HCT116 (cell line): ENCODE measurements at regions not wholly inside any gene's neighbourhood (a gene's known extent, or its start where the extent isn't known, plus 50 kb on each side); places are given as distances from the start of the nearest gene placed in this dataset.

ENCODE experiments used
- ATAC-seq: fragments of 200-7000 bp; cut with Tn5 transposase; 2 replicates; pipeline ENCODE4 v1.9.1; 2020; ENCODE audit warnings: mild to moderate bottlenecking, moderate library complexity
- BruUV-seq: library from RNA; stranded (reverse); fragments of 400-500 nt; replicated peaks from 2 replicates; lab custom pipeline; 2021; lab: Mats Ljungman, UMichigan
- CTCF ChIA-PET: fragments of 300-600 bp; sonication (Branson Sonifier 250); formaldehyde crosslinking; loops from one replicate; lab custom pipeline; 2021; ENCODE audit warnings: antibody characterized with exemption; lab: Charles Lee
- POLR2A ChIA-PET: fragments of 300-600, 350-600 bp; sonication (Branson Sonifier 250); formaldehyde crosslinking; loops from one replicate; lab custom pipeline; 2021; ENCODE audit warnings: antibody characterized with exemption; lab: Charles Lee
- RAD21 ChIA-PET, 2 experiments: fragments of 300-600 bp; sonication (Branson Sonifier 250); formaldehyde crosslinking; loops; one replicate each; lab custom pipeline; 2023; ENCODE audit warnings: low total read pairs in 2 of 2; ENCODE audit not compliant: uncharacterized antibody in 2 of 2, unreplicated experiment in 2 of 2, low non-redundant PET in 1 of 2; lab: Charles Lee
- DNase-seq: peaks from one replicate; pipeline ENCODE4 v3.0.0-alpha.2; 2010; ENCODE audit warnings: low read depth, low spot score
- H2AFZ ChIP-seq: fragments of 200-600 bp; shearing (Covaris generic), sonication (generic); 2 replicates; pipeline ENCODE4 v1.6.1; 2017; ENCODE audit warnings: low read depth, mixed run types, mixed read lengths, antibody characterized with exemption, low read length; ENCODE audit not compliant: poor library complexity, severe bottlenecking
- H3K27ac ChIP-seq: 2 replicates; pipeline ENCODE4 v1.5.1; 2012; ENCODE audit warnings: low read depth, low read length
- H3K27me3 ChIP-seq: fragments of 200-600 bp; sonication (generic); 2 replicates; pipeline ENCODE4 v1.6.1; 2016; ENCODE audit warnings: mixed run types, low read length, mixed read lengths; ENCODE audit not compliant: insufficient read depth
- H3K36me3 ChIP-seq, 2 experiments: fragments of 200-500 bp in 1 of 2; fragments of 200-600 bp in 1 of 2; sonication (Bioruptor generic) in 1 of 2; sonication (generic) in 1 of 2; 2 replicates each; pipeline versions ENCODE4 v1.5.1 to v1.6.1; 2014 to 2016; ENCODE audit warnings: low read length in 2 of 2, inconsistent platforms in 1 of 2, mixed read lengths in 1 of 2, mixed run types in 1 of 2; ENCODE audit not compliant: insufficient read depth in 2 of 2, control insufficient read depth in 1 of 2
- H3K4me1 ChIP-seq, 2 experiments: fragments of 200-600 bp in 1 of 2; sonication (generic) in 1 of 2; 2 replicates each; pipeline versions ENCODE4 v1.5.1 to v1.6.1; 2012 to 2017; ENCODE audit warnings: low read length in 2 of 2, inconsistent platforms in 1 of 2, mild to moderate bottlenecking in 1 of 2, mixed read lengths in 1 of 2, mixed run types in 1 of 2, moderate library complexity in 1 of 2; ENCODE audit not compliant: insufficient read depth in 2 of 2, control insufficient read depth in 1 of 2
- H3K4me2 ChIP-seq: fragments of 200-600 bp; sonication (generic); 2 replicates; pipeline ENCODE4 v1.6.1; 2017; ENCODE audit warnings: mixed run types, low read length, mixed read lengths
- H3K4me3 ChIP-seq, 2 experiments: fragments of 200-600 bp in 1 of 2; sonication (generic) in 1 of 2; replicated peaks in 1 of 2; 2 replicates each; pipeline ENCODE4 v1.5.1; 2011 to 2016; ENCODE audit warnings: low read length in 2 of 2, control low read depth in 1 of 2, low read depth in 1 of 2, mild to moderate bottlenecking in 1 of 2, mixed read lengths in 1 of 2, mixed run types in 1 of 2
- H3K79me2 ChIP-seq: fragments of 200-600 bp; sonication (generic); 2 replicates; pipeline ENCODE4 v1.6.1; 2017; ENCODE audit warnings: mild to moderate bottlenecking, mixed run types, low read length, moderate library complexity, mixed read lengths; ENCODE audit not compliant: insufficient read depth
- H3K9ac ChIP-seq: fragments of 200-600 bp; sonication (generic); 2 replicates; pipeline ENCODE4 v1.6.1; 2016; ENCODE audit warnings: low read length, mixed read lengths
- H3K9me2 ChIP-seq: fragments of 200-600 bp; sonication (generic), shearing (Covaris generic); 2 replicates; pipeline ENCODE4 v1.6.1; 2017; ENCODE audit warnings: mixed run types, mild to moderate bottlenecking, moderate library complexity; ENCODE audit not compliant: insufficient read depth
- H3K9me3 ChIP-seq, 2 experiments: fragments of 200-500 bp in 1 of 2; fragments of 200-600 bp in 1 of 2; sonication (Bioruptor generic) in 1 of 2; sonication (generic) in 1 of 2; 2 replicates each; pipeline ENCODE4 v1.6.1; 2014 to 2017; ENCODE audit warnings: low read length in 2 of 2, mixed read lengths in 2 of 2, inconsistent platforms in 1 of 2, low read depth in 1 of 2, mild to moderate bottlenecking in 1 of 2, mixed run types in 1 of 2, moderate library complexity in 1 of 2; ENCODE audit not compliant: control insufficient read depth in 1 of 2, insufficient read depth in 1 of 2
- H4K20me1 ChIP-seq: fragments of 200-600 bp; sonication (generic), shearing (Covaris generic); 2 replicates; pipeline ENCODE4 v1.6.1; 2017; ENCODE audit warnings: mixed run types, mild to moderate bottlenecking, moderate library complexity; ENCODE audit not compliant: insufficient read depth
- ATF3 ChIP-seq: IDR thresholded peaks from 2 replicates; pipeline ENCODE4 v1.6.1; 2012
- CEBPB ChIP-seq: IDR thresholded peaks from 2 replicates; pipeline ENCODE4 v1.6.1; 2012; ENCODE audit warnings: low read depth
- EGR1 ChIP-seq: IDR thresholded peaks from 2 replicates; pipeline ENCODE4 v1.6.1; 2012; ENCODE audit warnings: low read depth
- ELF1 ChIP-seq: IDR thresholded peaks from 2 replicates; pipeline ENCODE4 v1.6.1; 2012; ENCODE audit warnings: low read depth, borderline replicate concordance
- EZH2 ChIP-seq: fragments of 200-600 bp; sonication (generic); IDR thresholded peaks from 2 replicates; pipeline ENCODE4 v1.6.1; 2017; ENCODE audit warnings: antibody characterized with exemption, mixed run types
- EZH2phosphoT487 ChIP-seq: fragments of 200-600 bp; IDR thresholded peaks from 2 replicates; pipeline ENCODE4 v1.6.1; 2018; ENCODE audit warnings: antibody characterized with exemption, borderline replicate concordance
- JUND ChIP-seq: IDR thresholded peaks from 2 replicates; pipeline ENCODE4 v1.6.1; 2012
- MAX ChIP-seq: IDR thresholded peaks from 2 replicates; pipeline ENCODE4 v1.6.1; 2012
- POLR2A ChIP-seq: IDR thresholded peaks from 2 replicates; pipeline ENCODE4 v1.7.0; 2011; ENCODE audit warnings: borderline replicate concordance; ENCODE audit not compliant: insufficient read depth, insufficient read length; ENCODE audit errors: extremely low read depth
- POLR2AphosphoS5 ChIP-seq: IDR thresholded peaks from 2 replicates; pipeline ENCODE4 v1.6.1; 2011; ENCODE audit warnings: mild to moderate bottlenecking, low read depth, low read length, moderate library complexity
- RAD21 ChIP-seq: IDR thresholded peaks from 2 replicates; pipeline ENCODE4 v1.6.1; 2012; ENCODE audit warnings: low read depth, mild to moderate bottlenecking
- TCF7L2 ChIP-seq: IDR thresholded peaks from 2 replicates; pipeline ENCODE4 v1.7.0; 2011; ENCODE audit warnings: borderline replicate concordance, inconsistent platforms; ENCODE audit not compliant: insufficient read depth, insufficient read length; ENCODE audit errors: extremely low read depth
- ZBTB33 ChIP-seq: IDR thresholded peaks from 2 replicates; pipeline ENCODE4 v1.6.1; 2011; ENCODE audit warnings: mild to moderate bottlenecking, low read length, moderate library complexity; ENCODE audit not compliant: insufficient replicate concordance; ENCODE audit errors: extremely low read depth
- ZFX ChIP-seq: fragments of 450-650 bp; IDR thresholded peaks from 2 replicates; pipeline ENCODE4 v1.6.1; 2017
- ZNF274 ChIP-seq: fragments of 200-500 bp; sonication (Bioruptor generic); IDR thresholded peaks from 2 replicates; pipeline ENCODE4 v1.6.1; 2014; ENCODE audit warnings: mild to moderate bottlenecking, low read depth, low read length, inconsistent platforms
- intact Hi-C: fragments of 100-400 bp; cut with micrococcal nuclease; formaldehyde crosslinking; loops from 2 replicates; pipeline ENCODE4 v1.10.0; 2022
- TF ChIP-seq, protein P1 (sequence below), 3 experiments: fragments of 200-600 bp in 1 of 3; sonication (generic) in 1 of 3; IDR thresholded peaks in 2 of 3; conservative IDR thresholded peaks in 1 of 3; 2 replicates each; pipeline ENCODE4 v1.5.1; 2012 to 2017; ENCODE audit warnings: low read depth in 2 of 3, low read length in 2 of 3, antibody characterized with exemption in 1 of 3, borderline replicate concordance in 1 of 3, control low read depth in 1 of 3, mild to moderate bottlenecking in 1 of 3, mixed read lengths in 1 of 3, mixed run types in 1 of 3, moderate library complexity in 1 of 3; ENCODE audit not compliant: insufficient read depth in 1 of 3

GRCh38 chr1:105678334-105678733 lies 1378.1 kb upstream of the PRMT6 start:
- Histone ChIP-seq H3K9me2 (no peaks in the 10 kb centered on the region), H3K36me3 (no peaks in the 10 kb centered on the region), H3K79me2 (no peaks in the 10 kb centered on the region), H3K4me3 (no peak overlapping the region), H3K4me2 (no peak overlapping the region), H3K4me1 (no peaks in the 10 kb centered on the region), H3K27me3 (no peaks in the 10 kb centered on the region), H3K27ac (no peak overlapping the region), H3K9me3 (peaks cover 13 to 21% of the 10 kb centered on the region in 2 experiments; a peak in 2 of 4 replicates), H2AFZ (no peak overlapping the region), H4K20me1 (no peaks in the 10 kb centered on the region), H3K9ac (no peak overlapping the region)
- RAD21 ChIA-PET, result no interaction called here
- ATAC-seq, result no peak
- CTCF ChIA-PET, result no interaction called here
- POLR2A ChIA-PET, result no interaction called here
- intact Hi-C loops, result no loop called here
- TF ChIP-seq EGR1 (no peak), ZNF274 (no peak), ZBTB33 (no peak), EZH2 (no peak), ZFX (no peak), MAX (no peak), ELF1 (no peak), POLR2AphosphoS5 (no peak), JUND (no peak), EZH2phosphoT487 (no peak), RAD21 (no peak), CEBPB (no peak), ATF3 (no peak), TCF7L2 (no peak), POLR2A (no peak)
- TF ChIP-seq, protein P1, sequence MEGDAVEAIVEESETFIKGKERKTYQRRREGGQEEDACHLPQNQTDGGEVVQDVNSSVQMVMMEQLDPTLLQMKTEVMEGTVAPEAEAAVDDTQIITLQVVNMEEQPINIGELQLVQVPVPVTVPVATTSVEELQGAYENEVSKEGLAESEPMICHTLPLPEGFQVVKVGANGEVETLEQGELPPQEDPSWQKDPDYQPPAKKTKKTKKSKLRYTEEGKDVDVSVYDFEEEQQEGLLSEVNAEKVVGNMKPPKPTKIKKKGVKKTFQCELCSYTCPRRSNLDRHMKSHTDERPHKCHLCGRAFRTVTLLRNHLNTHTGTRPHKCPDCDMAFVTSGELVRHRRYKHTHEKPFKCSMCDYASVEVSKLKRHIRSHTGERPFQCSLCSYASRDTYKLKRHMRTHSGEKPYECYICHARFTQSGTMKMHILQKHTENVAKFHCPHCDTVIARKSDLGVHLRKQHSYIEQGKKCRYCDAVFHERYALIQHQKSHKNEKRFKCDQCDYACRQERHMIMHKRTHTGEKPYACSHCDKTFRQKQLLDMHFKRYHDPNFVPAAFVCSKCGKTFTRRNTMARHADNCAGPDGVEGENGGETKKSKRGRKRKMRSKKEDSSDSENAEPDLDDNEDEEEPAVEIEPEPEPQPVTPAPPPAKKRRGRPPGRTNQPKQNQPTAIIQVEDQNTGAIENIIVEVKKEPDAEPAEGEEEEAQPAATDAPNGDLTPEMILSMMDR (IDR thresholded peaks at IDR 0.05 in 2 of 3, conservative IDR thresholded peaks at IDR 0.05 in 1 of 3; ENCODE audit: borderline replicate concordance in 1 of 3, insufficient read depth in 1 of 3, low read depth in 2 of 3, low read length in 2 of 3), result no peak
- DNase-seq, result no peak
- BruUV-seq, result no TSS peak
